A673 (cell line): ENCODE measurements at regions not wholly inside any gene's neighbourhood (a gene's known extent, or its start where the extent isn't known, plus 50 kb on each side); places are given as distances from the start of the nearest gene placed in this dataset.

ENCODE experiments used
- EZH2 ChIP-seq: fragments of 200-600 bp; sonication (generic); IDR thresholded peaks from 2 replicates; pipeline ENCODE4 v1.6.1; 2017; ENCODE audit warnings: borderline replicate concordance, low read depth, mild to moderate bottlenecking, mixed read lengths, antibody characterized with exemption, low read length; ENCODE audit not compliant: poor library complexity, severe bottlenecking
- TF ChIP-seq, protein P1 (sequence below): fragments of 300-800, 200-600 bp; sonication (generic); conservative IDR thresholded peaks from 2 replicates; pipeline ENCODE4 v1.5.1; 2017; ENCODE audit warnings: low read depth, mild to moderate bottlenecking, antibody characterized with exemption, low read length, moderate library complexity, mixed read lengths

- TF ChIP-seq, protein P1, sequence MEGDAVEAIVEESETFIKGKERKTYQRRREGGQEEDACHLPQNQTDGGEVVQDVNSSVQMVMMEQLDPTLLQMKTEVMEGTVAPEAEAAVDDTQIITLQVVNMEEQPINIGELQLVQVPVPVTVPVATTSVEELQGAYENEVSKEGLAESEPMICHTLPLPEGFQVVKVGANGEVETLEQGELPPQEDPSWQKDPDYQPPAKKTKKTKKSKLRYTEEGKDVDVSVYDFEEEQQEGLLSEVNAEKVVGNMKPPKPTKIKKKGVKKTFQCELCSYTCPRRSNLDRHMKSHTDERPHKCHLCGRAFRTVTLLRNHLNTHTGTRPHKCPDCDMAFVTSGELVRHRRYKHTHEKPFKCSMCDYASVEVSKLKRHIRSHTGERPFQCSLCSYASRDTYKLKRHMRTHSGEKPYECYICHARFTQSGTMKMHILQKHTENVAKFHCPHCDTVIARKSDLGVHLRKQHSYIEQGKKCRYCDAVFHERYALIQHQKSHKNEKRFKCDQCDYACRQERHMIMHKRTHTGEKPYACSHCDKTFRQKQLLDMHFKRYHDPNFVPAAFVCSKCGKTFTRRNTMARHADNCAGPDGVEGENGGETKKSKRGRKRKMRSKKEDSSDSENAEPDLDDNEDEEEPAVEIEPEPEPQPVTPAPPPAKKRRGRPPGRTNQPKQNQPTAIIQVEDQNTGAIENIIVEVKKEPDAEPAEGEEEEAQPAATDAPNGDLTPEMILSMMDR = no peak
- TF ChIP-seq EZH2 = no peak
These were observed 332.3 kb upstream of the KIRREL3 start for GRCh38 chr11:127332896-127333295.
